ENCODE measurements at regions not wholly inside any gene's neighbourhood (a gene's known extent, or its start where the extent isn't known, plus 50 kb on each side); places are given as distances from the start of the nearest gene placed in this dataset.

GRCh38 chr6:142551274-142551811 lies 249.5 kb downstream of the ADGRG6 start:
- H3K4me3 ChIP-seq (ENCODE audit: low read depth, low read length) = no peak overlapping the region
- DNase-seq (ENCODE audit: low read depth) = no peak
- no peak for TF ChIP-seq CTCF (IDR thresholded peaks at IDR 0.05; ENCODE audit: insufficient read depth, low read length)

- no peak for DNase-seq (ENCODE audit: low read depth)
- no peak for TF ChIP-seq CTCF (IDR thresholded peaks at IDR 0.05; ENCODE audit: insufficient read depth, low read length)
- no peak overlapping the region for H3K4me3 ChIP-seq (ENCODE audit: low read depth, low read length)
Observed at GRCh38 chr6:142558786-142559185, 257.0 kb downstream of the ADGRG6 start.

GRCh38 chr6:142561511-142562265 lies 259.9 kb downstream of the ADGRG6 start:
- H3K4me3 ChIP-seq (ENCODE audit: low read depth, low read length) = no peak overlapping the region
- no peak for DNase-seq (ENCODE audit: low read depth)
- TF ChIP-seq CTCF (IDR thresholded peaks at IDR 0.05; ENCODE audit: insufficient read depth, low read length) = no peak

GRCh38 chr6:142562865-142563264 lies 261.1 kb downstream of the ADGRG6 start:
- no peak overlapping the region for H3K4me3 ChIP-seq (ENCODE audit: low read depth, low read length)
- TF ChIP-seq CTCF (IDR thresholded peaks at IDR 0.05; ENCODE audit: insufficient read depth, low read length) = no peak
- DNase-seq (ENCODE audit: low read depth) = no peak

GRCh38 chr6:142566628-142567396 lies 265.0 kb downstream of the ADGRG6 start:
- peak; percentile 70 for DNase-seq (ENCODE audit: low read depth)
- TF ChIP-seq CTCF (IDR thresholded peaks at IDR 0.05; ENCODE audit: insufficient read depth, low read length) = peak; percentile 98
- H3K4me3 ChIP-seq (ENCODE audit: low read depth, low read length) = no peak overlapping the region

GRCh38 chr6:142567461-142567860 lies 265.7 kb downstream of the ADGRG6 start:
- no peak overlapping the region for H3K4me3 ChIP-seq (ENCODE audit: low read depth, low read length)
- DNase-seq (ENCODE audit: low read depth) = no peak
- TF ChIP-seq CTCF (IDR thresholded peaks at IDR 0.05; ENCODE audit: insufficient read depth, low read length) = no peak
